OCI-LY1 (cell line): ENCODE measurements at regions not wholly inside any gene's neighbourhood (a gene's known extent, or its start where the extent isn't known, plus 50 kb on each side); places are given as distances from the start of the nearest gene placed in this dataset.

Experiments
- H2AFZ ChIP-seq: fragments of 200-600 bp; sonication (generic), shearing (Covaris generic); 2 replicates; pipeline ENCODE4 v1.6.0; 2014; ENCODE audit warnings: antibody characterized with exemption, mild to moderate bottlenecking, low read length
- H3F3A ChIP-seq: fragments of 200-600 bp; sonication (generic), shearing (Covaris generic); 2 replicates; pipeline ENCODE4 v1.6.0; 2014; ENCODE audit warnings: mild to moderate bottlenecking, antibody characterized with exemption, low read length, moderate library complexity; ENCODE audit not compliant: insufficient read depth
- H3K27ac ChIP-seq: fragments of 200-600 bp; sonication (generic); 2 replicates; pipeline ENCODE4 v1.5.1; 2014; ENCODE audit warnings: low read length, mixed run types, mild to moderate bottlenecking, low read depth; ENCODE audit not compliant: poor library complexity, severe bottlenecking
- H3K27me3 ChIP-seq: fragments of 200-600 bp; sonication (generic); 2 replicates; pipeline ENCODE4 v1.6.0; 2014; ENCODE audit warnings: antibody characterized with exemption, mild to moderate bottlenecking, low read length, moderate library complexity; ENCODE audit not compliant: insufficient read depth
- H3K36me3 ChIP-seq: fragments of 200-600 bp; sonication (generic); 2 replicates; pipeline ENCODE4 v1.6.1; 2014; ENCODE audit warnings: mild to moderate bottlenecking, antibody characterized with exemption, low read length, moderate library complexity, mixed read lengths; ENCODE audit not compliant: insufficient read depth
- H3K4me1 ChIP-seq: fragments of 200-600 bp; sonication (generic); 2 replicates; pipeline ENCODE4 v1.5.1; 2014; ENCODE audit warnings: mild to moderate bottlenecking, low read length, moderate library complexity; ENCODE audit not compliant: insufficient read depth, severe bottlenecking
- H3K4me2 ChIP-seq: fragments of 200-600 bp; sonication (generic), shearing (Covaris generic); 2 replicates; pipeline ENCODE4 v1.6.1; 2014; ENCODE audit warnings: low read length
- H3K4me3 ChIP-seq: fragments of 200-600 bp; sonication (generic); 2 replicates; pipeline ENCODE4 v1.5.1; 2014; ENCODE audit warnings: low read length, low read depth, mild to moderate bottlenecking, mixed read lengths; ENCODE audit not compliant: poor library complexity, severe bottlenecking
- H3K79me2 ChIP-seq: fragments of 200-600 bp; shearing (Covaris generic); 2 replicates; pipeline ENCODE4 v1.6.1; 2016; ENCODE audit warnings: mixed run types, low read length, mixed read lengths; ENCODE audit not compliant: insufficient read depth
- H3K9ac ChIP-seq: fragments of 200-600 bp; sonication (generic), shearing (Covaris generic); 2 replicates; pipeline ENCODE4 v1.6.1; 2014; ENCODE audit warnings: mild to moderate bottlenecking, low read length, mixed read lengths
- H3K9me2 ChIP-seq: fragments of 200-600 bp; sonication (generic), shearing (Covaris generic); 2 replicates; pipeline ENCODE4 v1.6.1; 2014; ENCODE audit warnings: low read depth, mild to moderate bottlenecking, low read length, mixed read lengths
- H3K9me3 ChIP-seq: fragments of 200-600 bp; shearing (Covaris generic); 2 replicates; pipeline ENCODE4 v1.6.1; 2014; ENCODE audit warnings: low read length, mixed read lengths
- H4K20me1 ChIP-seq: fragments of 200-600 bp; sonication (generic), shearing (Covaris generic); 2 replicates; pipeline ENCODE4 v1.6.0; 2016; ENCODE audit warnings: mild to moderate bottlenecking, low read length; ENCODE audit not compliant: insufficient read depth
- EZH2 ChIP-seq: fragments of 200-600 bp; sonication (generic), shearing (Covaris generic); IDR thresholded peaks from 2 replicates; pipeline ENCODE4 v1.8.0; 2017; ENCODE audit warnings: borderline replicate concordance, mixed run types, mild to moderate bottlenecking, antibody characterized with exemption, low read length, moderate library complexity, mixed read lengths
- TF ChIP-seq, protein P1 (sequence below): fragments of 200-600 bp; sonication (generic), shearing (Covaris generic); IDR thresholded peaks from 2 replicates; pipeline ENCODE4 v1.5.1; 2017; ENCODE audit warnings: mild to moderate bottlenecking, antibody characterized with exemption, low read length, moderate library complexity, mixed read lengths

DNA sequence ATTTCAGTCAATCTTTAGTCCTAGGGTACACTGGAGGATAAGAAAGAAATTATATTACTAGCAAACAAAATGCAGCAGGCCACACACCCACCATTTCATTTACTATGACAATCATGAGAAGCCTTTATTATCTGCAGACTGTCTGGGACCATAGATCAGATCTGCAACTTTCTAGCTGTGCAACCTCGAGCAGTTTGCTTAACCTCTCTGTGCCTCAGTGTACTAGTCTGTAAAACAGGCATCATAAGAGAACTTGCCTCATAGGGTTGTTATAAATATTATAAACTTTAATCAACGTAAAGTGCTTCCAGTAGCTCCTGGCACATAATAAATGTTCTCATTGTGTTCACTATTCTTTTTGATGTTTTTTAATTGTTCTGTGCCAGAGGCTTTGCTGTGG is 128.2 kb upstream of the C1QTNF7 start:
- Histone ChIP-seq H3K9ac (no peak overlapping the region), H3K36me3 (no peaks in the 10 kb centered on the region), H3F3A (no peaks in the 10 kb centered on the region), H3K9me2 (no peaks in the 10 kb centered on the region), H3K4me1 (no peaks in the 10 kb centered on the region), H3K27ac (no peak overlapping the region), H3K27me3 (no peaks in the 10 kb centered on the region), H3K4me3 (no peak overlapping the region), H2AFZ (no peak overlapping the region), H4K20me1 (no peaks in the 10 kb centered on the region), H3K9me3 (no peaks in the 10 kb centered on the region), H3K79me2 (no peaks in the 10 kb centered on the region), H3K4me2 (no peak overlapping the region)
- TF ChIP-seq, protein P1, sequence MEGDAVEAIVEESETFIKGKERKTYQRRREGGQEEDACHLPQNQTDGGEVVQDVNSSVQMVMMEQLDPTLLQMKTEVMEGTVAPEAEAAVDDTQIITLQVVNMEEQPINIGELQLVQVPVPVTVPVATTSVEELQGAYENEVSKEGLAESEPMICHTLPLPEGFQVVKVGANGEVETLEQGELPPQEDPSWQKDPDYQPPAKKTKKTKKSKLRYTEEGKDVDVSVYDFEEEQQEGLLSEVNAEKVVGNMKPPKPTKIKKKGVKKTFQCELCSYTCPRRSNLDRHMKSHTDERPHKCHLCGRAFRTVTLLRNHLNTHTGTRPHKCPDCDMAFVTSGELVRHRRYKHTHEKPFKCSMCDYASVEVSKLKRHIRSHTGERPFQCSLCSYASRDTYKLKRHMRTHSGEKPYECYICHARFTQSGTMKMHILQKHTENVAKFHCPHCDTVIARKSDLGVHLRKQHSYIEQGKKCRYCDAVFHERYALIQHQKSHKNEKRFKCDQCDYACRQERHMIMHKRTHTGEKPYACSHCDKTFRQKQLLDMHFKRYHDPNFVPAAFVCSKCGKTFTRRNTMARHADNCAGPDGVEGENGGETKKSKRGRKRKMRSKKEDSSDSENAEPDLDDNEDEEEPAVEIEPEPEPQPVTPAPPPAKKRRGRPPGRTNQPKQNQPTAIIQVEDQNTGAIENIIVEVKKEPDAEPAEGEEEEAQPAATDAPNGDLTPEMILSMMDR, result no peak
- TF ChIP-seq EZH2, result no peak

DNA sequence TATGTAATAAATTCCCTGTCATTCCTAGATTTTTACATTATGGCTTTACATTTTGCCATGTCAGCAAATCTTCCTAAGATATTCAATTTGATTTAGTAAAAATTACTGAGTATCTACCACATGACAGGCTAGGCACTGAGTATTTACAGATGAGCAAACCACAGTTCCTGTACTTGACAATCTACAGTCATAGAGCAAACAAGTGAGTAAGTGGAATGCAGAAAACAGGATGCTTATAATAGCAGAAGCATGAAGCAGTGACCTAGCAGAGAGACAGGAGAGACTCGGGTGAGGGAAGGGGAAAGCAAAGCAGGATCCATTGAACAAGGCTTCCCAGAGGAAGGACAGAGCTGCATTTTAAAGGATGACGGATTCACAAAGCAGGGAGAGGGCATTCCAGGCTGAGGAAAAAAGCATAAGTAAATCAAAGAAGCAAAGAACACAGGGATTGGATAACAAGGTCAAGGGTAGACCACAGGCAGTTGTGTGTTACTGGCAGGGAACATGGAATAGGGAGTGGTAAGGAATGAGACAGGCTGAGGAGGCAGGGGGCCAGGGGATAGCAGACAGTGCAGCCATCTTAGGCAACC is 124.7 kb upstream of the C1QTNF7 start:
- H3K27ac ChIP-seq, result no peak overlapping the region

DNA sequence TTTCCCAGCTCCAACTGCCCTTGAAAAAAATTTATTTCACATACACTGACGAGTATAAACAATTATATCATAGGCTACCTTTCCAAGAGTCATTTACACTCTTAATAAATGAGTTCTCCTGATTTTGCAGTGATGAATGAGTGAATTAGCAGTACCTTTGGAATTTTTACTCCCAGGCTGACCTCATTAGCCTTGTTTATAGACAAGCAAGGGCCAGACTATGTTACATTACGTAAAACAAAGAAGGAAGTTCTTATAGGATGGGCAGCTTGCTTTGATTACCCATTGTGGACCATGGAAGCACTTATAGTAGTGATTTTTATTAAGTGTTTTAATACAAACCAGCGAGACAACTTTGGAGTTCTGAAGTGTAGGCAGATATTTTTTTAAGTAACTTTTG is 112.9 kb upstream of the C1QTNF7 start:
- H3K9ac ChIP-seq, result no peak overlapping the region
- no peaks in the 10 kb centered on the region for H4K20me1 ChIP-seq
- no peak for TF ChIP-seq EZH2
- TF ChIP-seq, protein P1, result no peak
- H3K79me2 ChIP-seq, result no peaks in the 10 kb centered on the region
- H3K4me1 ChIP-seq, result no peaks in the 10 kb centered on the region
- no peaks in the 10 kb centered on the region for H3F3A ChIP-seq
- no peak overlapping the region for H3K4me2 ChIP-seq
- no peak overlapping the region for H2AFZ ChIP-seq
- no peak overlapping the region for H3K4me3 ChIP-seq
- no peaks in the 10 kb centered on the region for H3K27me3 ChIP-seq
- H3K36me3 ChIP-seq, result no peaks in the 10 kb centered on the region
- no peaks in the 10 kb centered on the region for H3K9me3 ChIP-seq
- no peaks in the 10 kb centered on the region for H3K9me2 ChIP-seq
- no peak overlapping the region for H3K27ac ChIP-seq

More for the DNA sequence above, 124.7 kb upstream of the C1QTNF7 start:
- Histone ChIP-seq H3K27me3 (no peaks in the 10 kb centered on the region), H3K9ac (no peak overlapping the region), H3K9me2 (no peaks in the 10 kb centered on the region), H3F3A (no peaks in the 10 kb centered on the region), H2AFZ (no peak overlapping the region), H3K9me3 (no peaks in the 10 kb centered on the region), H4K20me1 (no peaks in the 10 kb centered on the region), H3K4me3 (no peak overlapping the region), H3K79me2 (no peaks in the 10 kb centered on the region), H3K4me2 (no peak overlapping the region), H3K36me3 (no peaks in the 10 kb centered on the region), H3K4me1 (no peaks in the 10 kb centered on the region)
- TF ChIP-seq EZH2, result no peak
- TF ChIP-seq, protein P1, result no peak
